ENCODE measurements at regions not wholly inside any gene's neighbourhood (a gene's known extent, or its start where the extent isn't known, plus 50 kb on each side); places are given as distances from the start of the nearest gene placed in this dataset.

DNA sequence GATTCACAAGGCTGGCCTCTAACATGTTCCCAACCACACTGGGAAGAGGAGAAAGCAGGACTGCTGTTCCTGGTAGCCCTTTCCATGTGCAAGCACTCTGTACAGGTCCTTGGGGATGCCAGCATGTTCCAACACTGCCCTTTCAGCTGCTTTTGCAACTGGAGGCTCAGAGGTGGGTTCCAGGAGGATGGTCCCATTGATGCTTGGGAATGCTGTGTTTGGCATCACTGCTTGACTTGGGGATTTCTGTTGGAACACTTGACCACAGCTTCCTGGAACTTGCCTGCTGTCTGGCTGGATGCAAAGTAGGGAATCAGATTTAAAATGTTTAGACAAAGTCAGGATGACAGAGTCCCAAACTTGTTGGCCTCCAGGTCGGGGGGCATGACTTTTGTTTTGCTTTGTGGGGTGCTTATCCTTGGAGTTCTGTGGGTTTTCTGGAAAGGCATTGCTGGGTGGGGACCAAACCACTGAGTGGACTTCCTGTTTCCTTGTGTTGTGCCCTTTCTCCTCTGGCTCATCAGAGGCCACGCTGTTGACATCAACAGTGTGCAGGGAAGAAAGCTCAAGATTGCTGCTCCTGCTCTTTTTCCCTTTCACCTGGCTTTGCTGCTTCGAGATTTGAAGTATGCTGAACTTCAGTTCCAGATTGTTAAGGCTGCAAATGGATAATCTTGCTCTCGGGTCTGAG, 148.5 kb upstream of the RPS23 start (continued):
- no peak for TF ChIP-seq CHD7 (IDR thresholded peaks at IDR 0.05; ENCODE audit: insufficient replicate concordance, low read length)
- no peak for TF ChIP-seq MAFK (IDR thresholded peaks at IDR 0.05; ENCODE audit: low read depth, low read length)
- TF ChIP-seq CREB1 (IDR thresholded peaks at IDR 0.05) = no peak
- TF ChIP-seq PHF8 (conservative IDR thresholded peaks at IDR 0.05; ENCODE audit: low read depth, low read length) = no peak
- no peak for TF ChIP-seq TBP (IDR thresholded peaks at IDR 0.05; ENCODE audit: low read depth, low read length)

Data from H1 (cell line).